GM23248 (cell line): ENCODE measurements at regions not wholly inside any gene's neighbourhood (a gene's known extent, or its start where the extent isn't known, plus 50 kb on each side); places are given as distances from the start of the nearest gene placed in this dataset.

ENCODE experiments used
- EZH2 ChIP-seq: fragments of 200-600 bp; sonication (generic); IDR thresholded peaks from 2 replicates; pipeline ENCODE4 v1.6.1; 2018; ENCODE audit warnings: antibody characterized with exemption, mild to moderate bottlenecking; ENCODE audit not compliant: insufficient read depth, poor library complexity, severe bottlenecking
- EZH2phosphoT487 ChIP-seq: fragments of 200-600 bp; sonication (generic); IDR thresholded peaks from 2 replicates; pipeline ENCODE4 v1.6.1; 2018; ENCODE audit warnings: antibody characterized with exemption, moderate library complexity, mild to moderate bottlenecking, low read depth; ENCODE audit not compliant: insufficient read depth

DNA sequence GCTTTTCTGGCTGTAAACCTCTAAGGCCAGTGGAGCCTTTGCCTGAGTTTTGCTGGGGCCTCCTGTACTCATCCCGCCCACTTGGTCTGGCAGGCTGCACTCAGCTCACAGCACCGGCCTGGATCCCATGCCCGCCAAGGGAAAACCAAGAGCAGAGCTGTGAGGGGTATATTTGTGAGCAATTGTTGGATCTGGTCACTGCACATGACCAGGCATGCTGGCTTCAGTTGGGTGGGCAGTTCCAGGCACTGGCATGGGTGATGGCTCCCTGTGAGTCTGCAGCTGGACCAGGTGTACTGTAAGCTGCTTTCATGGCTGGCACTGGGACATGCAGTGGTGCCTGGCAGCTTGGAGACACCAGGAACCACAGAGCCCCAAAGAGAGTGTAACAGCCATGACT, 563.1 kb upstream of the RGS18 start:
- TF ChIP-seq EZH2phosphoT487 = no peak
- no peak for TF ChIP-seq EZH2
